Upper lobe of left lung (tissue), 4 donors: ENCODE measurements at regions not wholly inside any gene's neighbourhood (a gene's known extent, or its start where the extent isn't known, plus 50 kb on each side); places are given as distances from the start of the nearest gene placed in this dataset.
"Not testable (repeated sequence)": the region's sequence is repeated elsewhere in the genome, so short reads cannot be mapped to it uniquely, and the experiment has no call there.

Source experiments
- EP300 ChIP-seq, 4 donors: sonication (generic); formaldehyde crosslinking; IDR thresholded peaks; one replicate each; pipeline ENCODE4 v1.5.1; 2017; ENCODE audit warnings: antibody characterized with exemption in 4 of 4, control low read depth in 2 of 4
- POLR2A ChIP-seq, 4 donors: fragments of 450-650 bp; IDR thresholded peaks; one replicate each; pipeline ENCODE4 v1.5.1; 2016 to 2017; ENCODE audit warnings: antibody characterized with exemption in 4 of 4, mild to moderate bottlenecking in 2 of 4
- POLR2AphosphoS5 ChIP-seq, 2 donors: sonication (generic); formaldehyde crosslinking; IDR thresholded peaks; one replicate each; pipeline ENCODE4 v1.5.1; 2017; ENCODE audit warnings: antibody characterized with exemption in 2 of 2
- TF ChIP-seq, protein P1 (sequence below), 6 experiments: fragments of 450-650 bp in 4 of 6; fragments of 200-600 bp in 2 of 6; sonication (generic) in 2 of 6; IDR thresholded peaks; one replicate each; pipeline ENCODE4 v1.5.1; 2016 to 2019; ENCODE audit warnings: antibody characterized with exemption in 6 of 6

GRCh38 chr16:66242206-66242605 is 124.3 kb upstream of the CDH5 start:
- TF ChIP-seq, protein P1, sequence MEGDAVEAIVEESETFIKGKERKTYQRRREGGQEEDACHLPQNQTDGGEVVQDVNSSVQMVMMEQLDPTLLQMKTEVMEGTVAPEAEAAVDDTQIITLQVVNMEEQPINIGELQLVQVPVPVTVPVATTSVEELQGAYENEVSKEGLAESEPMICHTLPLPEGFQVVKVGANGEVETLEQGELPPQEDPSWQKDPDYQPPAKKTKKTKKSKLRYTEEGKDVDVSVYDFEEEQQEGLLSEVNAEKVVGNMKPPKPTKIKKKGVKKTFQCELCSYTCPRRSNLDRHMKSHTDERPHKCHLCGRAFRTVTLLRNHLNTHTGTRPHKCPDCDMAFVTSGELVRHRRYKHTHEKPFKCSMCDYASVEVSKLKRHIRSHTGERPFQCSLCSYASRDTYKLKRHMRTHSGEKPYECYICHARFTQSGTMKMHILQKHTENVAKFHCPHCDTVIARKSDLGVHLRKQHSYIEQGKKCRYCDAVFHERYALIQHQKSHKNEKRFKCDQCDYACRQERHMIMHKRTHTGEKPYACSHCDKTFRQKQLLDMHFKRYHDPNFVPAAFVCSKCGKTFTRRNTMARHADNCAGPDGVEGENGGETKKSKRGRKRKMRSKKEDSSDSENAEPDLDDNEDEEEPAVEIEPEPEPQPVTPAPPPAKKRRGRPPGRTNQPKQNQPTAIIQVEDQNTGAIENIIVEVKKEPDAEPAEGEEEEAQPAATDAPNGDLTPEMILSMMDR (IDR thresholded peaks at IDR 0.05), result not testable (repeated sequence)
- not testable (repeated sequence) for TF ChIP-seq POLR2A, EP300, POLR2AphosphoS5 (IDR thresholded peaks at IDR 0.05)
